ENCODE measurements at regions not wholly inside any gene's neighbourhood (a gene's known extent, or its start where the extent isn't known, plus 50 kb on each side); places are given as distances from the start of the nearest gene placed in this dataset.

- TF ChIP-seq GABPA (IDR thresholded peaks at IDR 0.05; ENCODE audit: low read depth) (no peak), POLR2AphosphoS5 (IDR thresholded peaks at IDR 0.05; ENCODE audit: low read depth) (no peak), REST (IDR thresholded peaks at IDR 0.05; ENCODE audit: insufficient replicate concordance, low read depth) (no peak), SPI1 (IDR thresholded peaks at IDR 0.05; ENCODE audit: borderline replicate concordance, low read depth) (no peak), CTCF (IDR thresholded peaks at IDR 0.05; ENCODE audit: insufficient read depth, low read length) (no peak)
- DNase-seq (ENCODE audit: low read depth in 1 of 2, low spot score in 1 of 2) = no peak
- no peak overlapping the region for H3K27ac ChIP-seq (replicated peaks)
Observed at GRCh38 chr7:12102527-12102926, 108.6 kb upstream of the TMEM106B start.

GRCh38 chr7:12103948-12104347 lies 107.1 kb upstream of the TMEM106B start:
- no peak for DNase-seq (ENCODE audit: low read depth in 1 of 2, low spot score in 1 of 2)
- Histone ChIP-seq H3K27ac (replicated peaks) (no peak overlapping the region), H3K27me3 (ENCODE audit: insufficient read depth, poor library complexity, severe bottlenecking) (peaks cover 2% of the 10 kb centered on the region), H3K4me3 (replicated peaks; ENCODE audit: insufficient read depth, low read length) (no peak overlapping the region)
- TF ChIP-seq CTCF (IDR thresholded peaks at IDR 0.05; ENCODE audit: insufficient read depth, low read length) = no peak

More at GRCh38 chr7:12102527-12102926, 108.6 kb upstream of the TMEM106B start:
- Histone ChIP-seq H3K27me3 (ENCODE audit: insufficient read depth, poor library complexity, severe bottlenecking) (peaks cover 2% of the 10 kb centered on the region), H3K4me3 (replicated peaks; ENCODE audit: insufficient read depth, low read length) (no peak overlapping the region)

- Histone ChIP-seq H3K4me3 (replicated peaks; ENCODE audit: insufficient read depth, low read length) (no peak overlapping the region), H3K27ac (replicated peaks) (no peak overlapping the region), H3K27me3 (ENCODE audit: insufficient read depth, poor library complexity, severe bottlenecking) (peaks cover 16% of the 10 kb centered on the region)
- no peak for TF ChIP-seq CTCF (IDR thresholded peaks at IDR 0.05; ENCODE audit: insufficient read depth, low read length)
- no peak for TF ChIP-seq POLR2AphosphoS5 (IDR thresholded peaks at IDR 0.05; ENCODE audit: low read depth)
- no peak for TF ChIP-seq REST (IDR thresholded peaks at IDR 0.05; ENCODE audit: insufficient replicate concordance, low read depth)
- TF ChIP-seq GABPA (IDR thresholded peaks at IDR 0.05; ENCODE audit: low read depth) = no peak
- no peak for TF ChIP-seq SPI1 (IDR thresholded peaks at IDR 0.05; ENCODE audit: borderline replicate concordance, low read depth)
- DNase-seq (ENCODE audit: low read depth in 1 of 2, low spot score in 1 of 2) = no peak
Observed at GRCh38 chr7:12107381-12107780, 103.7 kb upstream of the TMEM106B start.

- DNase-seq (ENCODE audit: low read depth in 1 of 2, low spot score in 1 of 2) = no peak
- Histone ChIP-seq H3K4me3 (replicated peaks; ENCODE audit: insufficient read depth, low read length) (no peak overlapping the region), H3K27me3 (ENCODE audit: insufficient read depth, poor library complexity, severe bottlenecking) (peaks cover 19% of the 10 kb centered on the region), H3K27ac (replicated peaks) (no peak overlapping the region)
- no peak for TF ChIP-seq POLR2AphosphoS5 (IDR thresholded peaks at IDR 0.05; ENCODE audit: low read depth)
- no peak for TF ChIP-seq CTCF (IDR thresholded peaks at IDR 0.05; ENCODE audit: insufficient read depth, low read length)
- TF ChIP-seq GABPA (IDR thresholded peaks at IDR 0.05; ENCODE audit: low read depth) = no peak
- no peak for TF ChIP-seq SPI1 (IDR thresholded peaks at IDR 0.05; ENCODE audit: borderline replicate concordance, low read depth)
- no peak for TF ChIP-seq REST (IDR thresholded peaks at IDR 0.05; ENCODE audit: insufficient replicate concordance, low read depth)
Observed at GRCh38 chr7:12107841-12108254, 103.2 kb upstream of the TMEM106B start.
